HEK293 (cell line): ENCODE measurements at regions not wholly inside any gene's neighbourhood (a gene's known extent, or its start where the extent isn't known, plus 50 kb on each side); places are given as distances from the start of the nearest gene placed in this dataset.
"Not testable (repeated sequence)": the region's sequence is repeated elsewhere in the genome, so short reads cannot be mapped to it uniquely, and the experiment has no call there.

Experiments
- CTCF ChIA-PET: fragments of 350-600 bp; formaldehyde crosslinking; extraction: SDS; loops from one replicate; lab custom pipeline; 2021; ENCODE audit warnings: antibody characterized with exemption; lab: Yijun Ruan, JAX
- POLR2A ChIA-PET: fragments of 300-600 bp; formaldehyde crosslinking; extraction: SDS; loops from one replicate; lab custom pipeline; 2020; ENCODE audit warnings: antibody characterized with exemption, inconsistent platforms; lab: Yijun Ruan, JAX
- H3K27ac ChIP-seq: fragments of 200-500 bp; sonication (Bioruptor generic); 2 replicates; pipeline ENCODE4 v1.5.1; 2014; ENCODE audit warnings: low read depth, low read length, control low read depth, inconsistent platforms; ENCODE audit errors: extremely low read depth
- H3K36me3 ChIP-seq, 2 experiments: fragments of 200-500 bp in 1 of 2; sonication (Bioruptor generic) in 1 of 2; 1 replicate in 1 of 2; 2 replicates in 1 of 2; pipeline ENCODE4 v1.5.1; 2014 to 2017; ENCODE audit warnings: inconsistent platforms in 2 of 2, low read length in 2 of 2; ENCODE audit not compliant: control insufficient read depth in 2 of 2, insufficient read depth in 1 of 2
- H3K4me1 ChIP-seq: fragments of 200-500 bp; sonication (Bioruptor generic); 2 replicates; pipeline ENCODE4 v1.5.1; 2014; ENCODE audit warnings: mild to moderate bottlenecking, low read length, inconsistent platforms; ENCODE audit not compliant: control insufficient read depth, insufficient read depth
- H3K4me3 ChIP-seq: 2 replicates; pipeline ENCODE4 v1.5.1; 2011; ENCODE audit warnings: low read depth, mild to moderate bottlenecking, control low read depth, low read length, moderate library complexity
- H3K9me3 ChIP-seq: fragments of 200-500 bp; sonication (Bioruptor generic); 2 replicates; pipeline ENCODE4 v1.5.1; 2014; ENCODE audit warnings: low read depth, low read length, inconsistent platforms; ENCODE audit not compliant: control insufficient read depth, insufficient read depth
- CTCF ChIP-seq: fragments of 450-650 bp; formaldehyde crosslinking; IDR thresholded peaks from 2 replicates; pipeline ENCODE4 v1.5.1; 2016; ENCODE audit warnings: missing biosample characterization, missing genetic modification characterization
- HIC1 ChIP-seq: fragments of 450-650 bp; formaldehyde crosslinking; IDR thresholded peaks from 2 replicates; pipeline ENCODE4 v1.5.1; 2016; ENCODE audit warnings: missing biosample characterization, missing genetic modification characterization
- IKZF3 ChIP-seq: fragments of 450-650 bp; IDR thresholded peaks from 2 replicates; pipeline ENCODE4 v1.5.0; 2018; ENCODE audit warnings: missing biosample characterization, mild to moderate bottlenecking, missing genetic modification characterization, moderate library complexity
- MEIS1 ChIP-seq: sonication (generic); formaldehyde crosslinking; IDR thresholded peaks from 2 replicates; pipeline ENCODE4 v1.8.1; 2022; ENCODE audit warnings: missing genetic modification reagents, mild to moderate bottlenecking, borderline replicate concordance
- RBAK ChIP-seq: fragments of 450-650 bp; formaldehyde crosslinking; IDR thresholded peaks from 2 replicates; pipeline ENCODE4 v1.5.1; 2016; ENCODE audit warnings: missing biosample characterization, missing genetic modification characterization
- ZBTB44 ChIP-seq: fragments of 450-650 bp; IDR thresholded peaks from 2 replicates; pipeline ENCODE4 v1.5.1; 2018; ENCODE audit warnings: missing biosample characterization, mild to moderate bottlenecking, missing genetic modification characterization
- ZEB2 ChIP-seq: fragments of 450-650 bp; formaldehyde crosslinking; IDR thresholded peaks from 2 replicates; pipeline ENCODE4 v1.5.1; 2016; ENCODE audit warnings: missing biosample characterization, missing genetic modification characterization
- ZNF138 ChIP-seq: fragments of 450-650 bp; formaldehyde crosslinking; IDR thresholded peaks from 2 replicates; pipeline ENCODE4 v1.5.1; 2016; ENCODE audit warnings: missing biosample characterization, missing genetic modification characterization, borderline replicate concordance
- ZNF211 ChIP-seq: fragments of 450-650 bp; formaldehyde crosslinking; IDR thresholded peaks from 2 replicates; pipeline ENCODE4 v1.5.1; 2016; ENCODE audit warnings: low read depth, missing biosample characterization, missing genetic modification characterization
- ZNF354C ChIP-seq: fragments of 450-650 bp; formaldehyde crosslinking; IDR thresholded peaks from 2 replicates; pipeline ENCODE4 v1.5.1; 2016; ENCODE audit warnings: missing biosample characterization, missing genetic modification characterization, low read depth, borderline replicate concordance
- ZNF488 ChIP-seq: fragments of 450-650 bp; formaldehyde crosslinking; IDR thresholded peaks from 2 replicates; pipeline ENCODE4 v1.5.1; 2016; ENCODE audit warnings: missing biosample characterization, missing genetic modification characterization
- ZNF513 ChIP-seq: fragments of 450-650 bp; IDR thresholded peaks from 2 replicates; pipeline ENCODE4 v1.5.1; 2018; ENCODE audit warnings: missing biosample characterization, missing genetic modification characterization
- ZNF626 ChIP-seq: fragments of 450-650 bp; sonication (Bioruptor Pico); formaldehyde crosslinking; IDR thresholded peaks from 2 replicates; pipeline ENCODE4 v1.5.1; 2018; ENCODE audit warnings: missing biosample characterization, missing genetic modification characterization, inconsistent platforms
- ZNF785 ChIP-seq: fragments of 450-650 bp; formaldehyde crosslinking; IDR thresholded peaks from 2 replicates; pipeline ENCODE4 v1.5.1; 2016; ENCODE audit warnings: missing biosample characterization, missing genetic modification characterization
- ZXDB ChIP-seq: fragments of 450-650 bp; formaldehyde crosslinking; IDR thresholded peaks from 2 replicates; pipeline ENCODE4 v1.5.1; 2016; ENCODE audit warnings: missing biosample characterization, missing genetic modification characterization

- Histone ChIP-seq H3K36me3 (no peaks in the 10 kb centered on the region), H3K4me3 (no peak overlapping the region), H3K4me1 (no peaks in the 10 kb centered on the region), H3K27ac (no peak overlapping the region), H3K9me3 (no peaks in the 10 kb centered on the region)
- TF ChIP-seq ZNF211 (no peak), ZXDB (tag by site-specific recombination) (no peak), ZEB2 (tag by site-specific recombination) (no peak), ZBTB44 (tag by site-specific recombination) (no peak), CTCF (tag by site-specific recombination) (no peak), ZNF138 (tag by site-specific recombination) (no peak), ZNF354C (tag by site-specific recombination) (no peak), ZNF626 (tag by site-specific recombination) (no peak), RBAK (no peak), MEIS1 (CRISPR knock-in tag) (no peak), HIC1 (tag by site-specific recombination) (no peak), IKZF3 (tag by site-specific recombination) (no peak)
- ChIA-PET POLR2A (no interaction called here), CTCF (no interaction called here)
Measured at GRCh38 chr9:40913928-40914673, 214.4 kb downstream of the FOXD4L6 start.

- H3K9me3 ChIP-seq: no peaks in the 10 kb centered on the region
- no peaks in the 10 kb centered on the region for H3K36me3 ChIP-seq
- no peak overlapping the region for H3K4me3 ChIP-seq
- H3K4me1 ChIP-seq: no peaks in the 10 kb centered on the region
- POLR2A ChIA-PET: no interaction called here
- TF ChIP-seq ZNF488 (tag by site-specific recombination): no peak
- no peak for TF ChIP-seq ZNF785
- TF ChIP-seq ZNF513 (tag by site-specific recombination): no peak
- no peak overlapping the region for H3K27ac ChIP-seq
- CTCF ChIA-PET: no interaction called here
Measured at GRCh38 chr9:40913096-40913719, 215.3 kb downstream of the FOXD4L6 start.

GRCh38 chr9:40912679-40913078 is 215.8 kb downstream of the FOXD4L6 start:
- H3K4me3 ChIP-seq, H3K9me3 ChIP-seq, H3K27ac ChIP-seq, POLR2A ChIA-PET, H3K36me3 ChIP-seq, H3K4me1 ChIP-seq, CTCF ChIA-PET: not testable (repeated sequence)
